ENCODE measurements at regions not wholly inside any gene's neighbourhood (a gene's known extent, or its start where the extent isn't known, plus 50 kb on each side); places are given as distances from the start of the nearest gene placed in this dataset.
A peak's percentile ranks its signal among the peaks of the same experiment; 100 is the strongest.

- no peak overlapping the region for H2AFZ ChIP-seq (ENCODE audit: low read depth)
- no peaks in the 10 kb centered on the region for H3K79me2 ChIP-seq (ENCODE audit: insufficient read depth)
- ChIA-PET POLR2A (no interaction called here), CTCF (no interaction called here)
- no peak overlapping the region for H3K4me3 ChIP-seq (ENCODE audit: low read depth in 2 of 2, low read length in 1 of 2)
- 53% methylated on average over 2 of the region's 2 CpGs for WGBS (ENCODE audit: low lambda C conversion rate)
- no peaks in the 10 kb centered on the region for H3K9me3 ChIP-seq
- no peaks in the 10 kb centered on the region for H3K9me2 ChIP-seq
- no peak for DNase-seq
- no peaks in the 10 kb centered on the region for H4K20me1 ChIP-seq (ENCODE audit: insufficient read depth)
- H3K36me3 ChIP-seq (replicated peaks in 1 of 2; ENCODE audit: control insufficient read depth in 1 of 2, insufficient read depth in 2 of 2, low read length in 1 of 2) = no peaks in the 10 kb centered on the region
- 0 out of 2 replicates have a peak overlapping the region, but pooled peaks have one; percentile 12 for H3K4me2 ChIP-seq
- peaks cover 0 to 11% of the 10 kb centered on the region in 2 experiments; a peak in 1 of 4 replicates for H3K4me1 ChIP-seq (ENCODE audit: control insufficient read depth in 1 of 2, insufficient read depth in 2 of 2, low read depth in 1 of 2, low read length in 1 of 2)
- H3F3A ChIP-seq (replicated peaks; ENCODE audit: insufficient read depth) = peaks cover 22% of the 10 kb centered on the region
- no peak for TF ChIP-seq MXI1 (IDR thresholded peaks at IDR 0.05; ENCODE audit: low read depth, low read length)
- TF ChIP-seq MEF2A (IDR thresholded peaks at IDR 0.05; ENCODE audit: borderline replicate concordance, low read depth) = no peak
- TF ChIP-seq SIN3A (IDR thresholded peaks at IDR 0.05; ENCODE audit: borderline replicate concordance, low read depth, low read length) = no peak
- TF ChIP-seq ZBTB33 (IDR thresholded peaks at IDR 0.05; ENCODE audit: borderline replicate concordance, low read depth) = no peak
- TF ChIP-seq, protein P1, sequence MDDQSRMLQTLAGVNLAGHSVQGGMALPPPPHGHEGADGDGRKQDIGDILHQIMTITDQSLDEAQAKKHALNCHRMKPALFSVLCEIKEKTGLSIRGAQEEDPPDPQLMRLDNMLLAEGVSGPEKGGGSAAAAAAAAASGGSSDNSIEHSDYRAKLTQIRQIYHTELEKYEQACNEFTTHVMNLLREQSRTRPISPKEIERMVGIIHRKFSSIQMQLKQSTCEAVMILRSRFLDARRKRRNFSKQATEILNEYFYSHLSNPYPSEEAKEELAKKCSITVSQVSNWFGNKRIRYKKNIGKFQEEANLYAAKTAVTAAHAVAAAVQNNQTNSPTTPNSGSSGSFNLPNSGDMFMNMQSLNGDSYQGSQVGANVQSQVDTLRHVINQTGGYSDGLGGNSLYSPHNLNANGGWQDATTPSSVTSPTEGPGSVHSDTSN (IDR thresholded peaks at IDR 0.05) = peak; percentile 33; the same call in 1 of the 2 replicates
- no peak for TF ChIP-seq FOXJ3 (CRISPR knock-in tag; IDR thresholded peaks at IDR 0.05)
- no peak for TF ChIP-seq TEAD4 (IDR thresholded peaks at IDR 0.05; ENCODE audit: borderline replicate concordance, insufficient read depth)
- TF ChIP-seq, protein P2, sequence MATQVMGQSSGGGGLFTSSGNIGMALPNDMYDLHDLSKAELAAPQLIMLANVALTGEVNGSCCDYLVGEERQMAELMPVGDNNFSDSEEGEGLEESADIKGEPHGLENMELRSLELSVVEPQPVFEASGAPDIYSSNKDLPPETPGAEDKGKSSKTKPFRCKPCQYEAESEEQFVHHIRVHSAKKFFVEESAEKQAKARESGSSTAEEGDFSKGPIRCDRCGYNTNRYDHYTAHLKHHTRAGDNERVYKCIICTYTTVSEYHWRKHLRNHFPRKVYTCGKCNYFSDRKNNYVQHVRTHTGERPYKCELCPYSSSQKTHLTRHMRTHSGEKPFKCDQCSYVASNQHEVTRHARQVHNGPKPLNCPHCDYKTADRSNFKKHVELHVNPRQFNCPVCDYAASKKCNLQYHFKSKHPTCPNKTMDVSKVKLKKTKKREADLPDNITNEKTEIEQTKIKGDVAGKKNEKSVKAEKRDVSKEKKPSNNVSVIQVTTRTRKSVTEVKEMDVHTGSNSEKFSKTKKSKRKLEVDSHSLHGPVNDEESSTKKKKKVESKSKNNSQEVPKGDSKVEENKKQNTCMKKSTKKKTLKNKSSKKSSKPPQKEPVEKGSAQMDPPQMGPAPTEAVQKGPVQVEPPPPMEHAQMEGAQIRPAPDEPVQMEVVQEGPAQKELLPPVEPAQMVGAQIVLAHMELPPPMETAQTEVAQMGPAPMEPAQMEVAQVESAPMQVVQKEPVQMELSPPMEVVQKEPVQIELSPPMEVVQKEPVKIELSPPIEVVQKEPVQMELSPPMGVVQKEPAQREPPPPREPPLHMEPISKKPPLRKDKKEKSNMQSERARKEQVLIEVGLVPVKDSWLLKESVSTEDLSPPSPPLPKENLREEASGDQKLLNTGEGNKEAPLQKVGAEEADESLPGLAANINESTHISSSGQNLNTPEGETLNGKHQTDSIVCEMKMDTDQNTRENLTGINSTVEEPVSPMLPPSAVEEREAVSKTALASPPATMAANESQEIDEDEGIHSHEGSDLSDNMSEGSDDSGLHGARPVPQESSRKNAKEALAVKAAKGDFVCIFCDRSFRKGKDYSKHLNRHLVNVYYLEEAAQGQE (IDR thresholded peaks at IDR 0.05; ENCODE audit: low read depth, low read length) = no peak
- TF ChIP-seq RCOR1 (IDR thresholded peaks at IDR 0.05; ENCODE audit: low read length) = no peak
- TF ChIP-seq JUND (IDR thresholded peaks at IDR 0.05) = peak; percentile 6; the same call in 1 of the 2 replicates
- no peak for TF ChIP-seq TAF1 (IDR thresholded peaks at IDR 0.05; ENCODE audit: borderline replicate concordance, low read depth, low read length)
- TF ChIP-seq FOSL2 (IDR thresholded peaks at IDR 0.05; ENCODE audit: borderline replicate concordance, low read depth) = 0 out of 2 replicates have a peak, but pooled peaks have one; percentile 25
- TF ChIP-seq CTCF (IDR thresholded peaks at IDR 0.05) = no peak
- TF ChIP-seq RXRA (IDR thresholded peaks at IDR 0.05; ENCODE audit: borderline replicate concordance, low read depth) = no peak
- TF ChIP-seq RFX5 (IDR thresholded peaks at IDR 0.05; ENCODE audit: low read length) = no peak
- TF ChIP-seq ELF1 (IDR thresholded peaks at IDR 0.05) = no peak
- peak overlapping the region; percentile 6 to 88; a peak in 3 of 4 replicates for H3K27ac ChIP-seq (ENCODE audit: low read depth in 2 of 2, low read length in 1 of 2)
- no peaks in the 10 kb centered on the region for H3K27me3 ChIP-seq (ENCODE audit: insufficient read depth)
- peak overlapping the region; percentile 58; the same call in 1 of the 2 replicates for H3K9ac ChIP-seq
Measured at GRCh38 chr5:57863661-57864060, 381.1 kb upstream of the ACTBL2 start.
